Progenitor cell of endocrine pancreas (in vitro differentiated cells): ENCODE measurements at regions not wholly inside any gene's neighbourhood (a gene's known extent, or its start where the extent isn't known, plus 50 kb on each side); places are given as distances from the start of the nearest gene placed in this dataset.

Source experiments
- DNase-seq: peaks from one replicate; pipeline ENCODE4 v3.0.0; 2021; ENCODE audit warnings: low spot score; ENCODE audit not compliant: unreplicated experiment
- H3K27ac Mint-ChIP-seq: 2 replicates; pipeline ENCODE4 v1.8.0; 2021; ENCODE audit warnings: mild to moderate bottlenecking, moderate library complexity, mixed read lengths
- H3K27me3 Mint-ChIP-seq: 2 replicates; pipeline ENCODE4 v1.8.0; 2021; ENCODE audit warnings: mixed read lengths
- H3K36me3 Mint-ChIP-seq: 2 replicates; pipeline ENCODE4 v1.8.0; 2022; ENCODE audit warnings: mixed read lengths; ENCODE audit not compliant: insufficient read depth
- H3K4me1 Mint-ChIP-seq: 2 replicates; pipeline ENCODE4 v1.8.0; 2021; ENCODE audit warnings: low read depth, mixed read lengths
- H3K4me3 Mint-ChIP-seq: 2 replicates; pipeline ENCODE4 v1.8.0; 2021; ENCODE audit warnings: low read depth, mild to moderate bottlenecking, moderate library complexity, mixed read lengths
- H3K9me3 Mint-ChIP-seq: 2 replicates; pipeline ENCODE4 v1.8.0; 2021; ENCODE audit warnings: low read depth, mixed read lengths
- CTCF ChIP-seq: fragments of 200-600 bp; sonication (generic); IDR thresholded peaks from one replicate; pipeline ENCODE4 v1.5.0; 2021; ENCODE audit warnings: antibody characterized with exemption, mild to moderate bottlenecking; ENCODE audit not compliant: unreplicated experiment

- peaks cover 4% of the 10 kb centered on the region for H3K9me3 Mint-ChIP-seq
Observed at GRCh38 chr11:21659961-21660360, 532.9 kb upstream of the ANO5 start.

GRCh38 chr11:21675049-21675616, 517.8 kb upstream of the ANO5 start:
- H3K27me3 Mint-ChIP-seq, result no peaks in the 10 kb centered on the region
- H3K36me3 Mint-ChIP-seq, result no peaks in the 10 kb centered on the region
- no peak overlapping the region for H3K4me3 Mint-ChIP-seq
- DNase-seq, result no peak
- no peaks in the 10 kb centered on the region for H3K9me3 Mint-ChIP-seq
- no peak for TF ChIP-seq CTCF
- no peaks in the 10 kb centered on the region for H3K4me1 Mint-ChIP-seq
- H3K27ac Mint-ChIP-seq, result no peak overlapping the region

More at GRCh38 chr11:21659961-21660360, 532.9 kb upstream of the ANO5 start:
- Mint-ChIP-seq H3K27ac (no peak overlapping the region), H3K36me3 (no peaks in the 10 kb centered on the region), H3K4me1 (peaks cover 6% of the 10 kb centered on the region), H3K4me3 (no peak overlapping the region), H3K27me3 (no peaks in the 10 kb centered on the region)
- no peak for TF ChIP-seq CTCF
- no peak for DNase-seq

GRCh38 chr11:21687643-21688042, 505.2 kb upstream of the ANO5 start:
- TF ChIP-seq CTCF, result no peak
- no peaks in the 10 kb centered on the region for H3K9me3 Mint-ChIP-seq
- no peaks in the 10 kb centered on the region for H3K36me3 Mint-ChIP-seq
- H3K27me3 Mint-ChIP-seq, result no peaks in the 10 kb centered on the region
- H3K27ac Mint-ChIP-seq, result no peak overlapping the region
- DNase-seq, result no peak
- H3K4me1 Mint-ChIP-seq, result no peaks in the 10 kb centered on the region
- H3K4me3 Mint-ChIP-seq, result no peak overlapping the region

- Mint-ChIP-seq H3K27me3 (peaks cover 2% of the 10 kb centered on the region), H3K27ac (no peak overlapping the region), H3K9me3 (no peaks in the 10 kb centered on the region), H3K4me1 (peaks cover 1% of the 10 kb centered on the region), H3K36me3 (no peaks in the 10 kb centered on the region), H3K4me3 (no peak overlapping the region)
- TF ChIP-seq CTCF, result no peak
- DNase-seq, result no peak
Observed at GRCh38 chr11:21704539-21704938, 488.3 kb upstream of the ANO5 start.

- H3K4me3 Mint-ChIP-seq, result no peak overlapping the region
- H3K4me1 Mint-ChIP-seq, result peaks cover 1% of the 10 kb centered on the region
- no peaks in the 10 kb centered on the region for H3K36me3 Mint-ChIP-seq
- peaks cover 2% of the 10 kb centered on the region for H3K27me3 Mint-ChIP-seq
- DNase-seq, result no peak
- H3K9me3 Mint-ChIP-seq, result no peaks in the 10 kb centered on the region
- H3K27ac Mint-ChIP-seq, result no peak overlapping the region
- TF ChIP-seq CTCF, result no peak
Observed at GRCh38 chr11:21707116-21707739, 485.7 kb upstream of the ANO5 start.
